ENCODE measurements at regions not wholly inside any gene's neighbourhood (a gene's known extent, or its start where the extent isn't known, plus 50 kb on each side); places are given as distances from the start of the nearest gene placed in this dataset.

DNA sequence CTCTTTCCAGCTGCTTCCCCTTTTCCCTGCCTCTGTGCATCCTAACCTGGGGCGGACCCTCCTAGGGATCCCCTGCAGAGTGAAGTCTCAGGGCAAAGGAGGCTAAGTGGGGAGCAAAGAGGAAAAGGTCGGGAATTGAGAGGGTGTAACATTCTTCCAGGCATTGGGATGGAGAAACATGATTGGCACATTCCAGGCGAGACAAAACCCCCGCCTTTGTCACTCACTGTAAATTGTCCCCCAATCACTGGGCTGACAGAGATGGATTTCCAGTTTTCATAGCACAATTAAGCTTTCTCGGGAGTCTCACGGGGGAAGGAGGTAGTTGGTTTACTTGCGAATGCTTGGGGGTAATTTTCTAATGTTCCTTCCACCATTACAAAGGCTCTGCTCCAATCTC lies 74.9 kb downstream of the MIAT start:
- no peak for FAIRE-seq

DNA sequence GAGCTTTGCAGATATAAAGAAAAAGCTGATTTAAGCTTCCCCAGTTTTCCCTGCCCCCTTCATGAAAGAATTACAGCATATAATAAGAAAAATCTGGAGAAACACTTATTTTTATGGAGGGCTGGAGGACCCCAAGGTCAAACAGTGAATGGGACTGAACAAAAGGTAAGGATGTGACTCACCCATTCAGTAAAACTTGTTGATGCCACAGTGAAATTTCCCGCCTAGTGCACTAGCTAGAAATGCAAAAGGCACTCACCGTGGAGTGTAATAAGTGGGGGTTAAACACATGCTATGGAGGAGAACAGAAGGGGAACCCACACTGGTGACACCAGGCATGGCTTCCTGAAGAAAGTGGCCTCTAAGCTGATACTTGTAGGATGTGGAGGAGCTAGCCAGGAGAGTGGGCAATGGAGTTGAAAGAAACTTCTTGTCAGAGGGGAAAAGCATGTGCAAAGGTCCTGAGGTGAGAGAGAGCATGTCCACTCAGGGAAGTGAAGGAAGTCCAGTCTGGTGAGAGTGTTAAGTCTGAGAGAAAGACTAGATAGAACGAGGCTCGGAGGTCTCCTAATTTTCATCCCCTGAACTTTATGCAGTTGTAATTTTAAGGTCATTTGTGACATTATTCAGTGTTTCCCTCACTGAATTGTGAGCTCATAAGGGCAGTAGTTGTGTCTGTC lies 77.1 kb downstream of the MIAT start:
- no peak for FAIRE-seq

DNA sequence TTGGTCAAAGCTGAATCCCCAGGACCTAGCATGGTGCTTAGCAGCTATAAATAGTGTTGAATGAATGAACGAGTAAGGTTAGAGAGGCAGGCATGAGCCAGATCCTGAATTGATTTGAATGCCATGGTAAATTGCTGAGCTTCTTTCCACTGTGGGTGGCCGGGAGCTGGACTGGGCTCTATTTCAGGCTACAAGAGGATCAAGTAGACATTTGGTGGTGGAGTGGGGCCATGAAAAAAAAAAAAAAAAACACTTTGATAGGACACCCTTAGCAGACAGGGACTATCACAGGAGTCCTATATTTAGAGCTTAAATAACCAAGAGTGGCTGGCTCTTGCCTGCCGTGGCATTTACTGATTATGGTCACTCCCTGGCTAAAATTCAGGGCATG lies 77.6 kb downstream of the MIAT start:
- no peak for FAIRE-seq

DNA sequence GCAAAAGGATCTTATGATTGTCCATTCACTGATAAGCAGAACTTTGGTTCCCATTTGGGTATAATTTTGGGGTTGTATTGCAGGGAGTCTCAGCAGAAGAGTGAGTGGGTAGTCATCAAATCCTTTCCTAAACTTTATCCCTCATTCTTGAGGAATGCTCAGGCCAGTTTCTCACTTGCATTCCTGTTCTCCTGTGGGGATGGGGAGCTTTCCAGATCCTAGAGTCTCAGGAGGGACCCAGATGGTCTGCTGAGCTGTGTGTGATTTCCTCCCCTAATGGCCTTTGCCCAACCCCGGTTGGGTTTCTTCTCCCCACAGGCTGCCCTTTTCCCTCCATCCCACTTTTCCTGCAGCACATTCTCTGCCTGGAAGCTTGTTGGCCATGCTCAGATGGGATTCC lies 79.9 kb downstream of the MIAT start:
- no peak for FAIRE-seq

DNA sequence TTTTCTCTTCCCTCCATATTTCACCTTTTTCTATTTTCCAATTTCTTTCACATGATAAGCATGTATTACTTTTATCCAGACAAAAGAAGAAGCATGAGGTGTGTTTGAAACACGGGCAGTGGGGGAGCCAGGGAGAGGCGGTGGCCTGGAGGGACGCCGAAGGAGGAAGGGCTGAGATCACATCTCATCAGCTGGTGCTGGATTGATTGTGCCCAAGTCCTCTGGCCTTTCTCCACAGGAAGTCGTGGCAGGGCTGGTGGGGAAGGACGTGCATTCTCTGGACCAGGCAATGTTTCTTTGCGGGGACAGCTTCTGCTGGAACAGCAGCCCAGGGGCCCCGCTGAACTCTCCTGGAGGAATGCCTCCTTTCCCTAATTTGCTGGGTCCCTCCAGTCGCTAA lies 82.9 kb downstream of the MIAT start:
- FAIRE-seq: no peak

DNA sequence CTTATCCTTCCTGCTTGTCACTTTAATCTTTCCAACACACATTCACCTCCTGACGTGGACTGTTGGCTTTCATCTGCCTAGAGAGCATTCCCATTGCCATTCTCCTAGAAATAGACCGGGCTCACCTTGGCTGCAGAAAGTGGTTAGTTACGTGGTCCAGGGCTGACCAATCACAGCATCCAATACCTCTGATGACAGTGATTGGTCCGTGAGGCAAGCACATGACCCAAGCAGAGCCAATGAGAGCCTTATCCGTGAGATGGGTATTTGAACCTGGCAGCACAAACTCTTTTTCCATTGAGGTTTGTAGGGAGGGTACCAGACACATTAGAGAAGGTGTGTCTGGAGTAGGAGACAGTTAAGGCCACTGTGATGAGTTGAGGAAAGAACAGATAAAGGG lies 85.8 kb downstream of the MIAT start:
- no peak for FAIRE-seq

DNA sequence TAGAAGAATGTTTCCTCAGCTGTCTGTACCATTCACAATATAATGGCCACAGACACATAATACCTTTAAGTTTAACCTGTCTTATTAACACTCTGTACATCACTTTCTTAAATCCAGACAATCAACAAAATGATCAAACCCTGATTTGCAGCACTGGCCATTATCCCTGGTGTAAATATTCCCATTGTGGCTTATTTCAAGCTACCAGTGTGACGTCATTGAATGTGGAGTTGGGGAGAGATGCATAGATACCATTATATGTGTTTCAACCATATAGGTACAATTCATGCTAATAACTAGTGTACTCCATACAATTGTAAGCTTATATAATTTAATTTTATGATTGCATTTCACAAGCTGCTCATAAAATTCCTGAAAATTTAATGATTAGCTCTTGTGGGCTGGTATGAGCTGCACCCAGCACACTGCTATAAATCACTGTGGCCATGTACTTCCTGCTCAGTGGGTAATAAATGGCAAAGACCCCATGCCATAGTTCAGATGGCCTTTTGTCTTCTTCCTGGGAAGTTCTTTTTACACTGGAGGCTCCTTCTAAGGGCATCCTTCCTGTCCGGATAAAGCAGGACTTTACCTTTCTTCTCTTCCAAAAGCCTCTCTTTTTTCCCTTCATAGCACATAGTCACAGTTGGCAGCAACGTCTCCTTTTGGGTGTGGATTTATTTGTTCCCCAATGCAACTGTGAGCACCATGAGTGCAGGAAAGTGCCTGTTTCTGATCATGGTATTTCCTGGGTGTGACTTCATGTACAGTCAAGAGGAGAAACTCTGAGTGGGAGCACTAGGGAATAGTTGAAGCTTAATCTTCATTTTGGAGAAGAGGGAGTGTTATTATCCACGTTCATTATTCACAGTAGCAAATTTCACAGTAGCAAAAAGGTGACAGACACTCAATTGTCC lies 87.8 kb downstream of the MIAT start:
- no peak for FAIRE-seq

DNA sequence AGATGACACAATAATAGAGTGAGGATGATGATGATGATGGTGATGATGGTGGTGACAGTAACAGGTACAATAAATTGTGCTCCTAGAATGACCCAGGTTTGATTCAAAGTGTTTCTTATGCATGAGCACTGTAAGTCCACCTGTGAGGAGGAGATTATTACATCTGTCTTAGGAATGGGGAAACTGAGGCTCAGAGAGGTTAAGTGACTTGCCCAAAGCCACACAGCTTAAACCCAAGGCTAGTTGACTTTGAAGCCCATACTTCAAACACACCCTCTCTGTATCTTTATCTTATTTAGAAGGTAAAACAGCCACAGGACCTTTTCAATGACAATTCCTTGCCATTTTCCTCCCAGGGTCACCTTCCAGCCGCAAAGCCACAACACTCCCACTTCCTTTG lies 88.9 kb downstream of the MIAT start:
- no peak for FAIRE-seq

DNA sequence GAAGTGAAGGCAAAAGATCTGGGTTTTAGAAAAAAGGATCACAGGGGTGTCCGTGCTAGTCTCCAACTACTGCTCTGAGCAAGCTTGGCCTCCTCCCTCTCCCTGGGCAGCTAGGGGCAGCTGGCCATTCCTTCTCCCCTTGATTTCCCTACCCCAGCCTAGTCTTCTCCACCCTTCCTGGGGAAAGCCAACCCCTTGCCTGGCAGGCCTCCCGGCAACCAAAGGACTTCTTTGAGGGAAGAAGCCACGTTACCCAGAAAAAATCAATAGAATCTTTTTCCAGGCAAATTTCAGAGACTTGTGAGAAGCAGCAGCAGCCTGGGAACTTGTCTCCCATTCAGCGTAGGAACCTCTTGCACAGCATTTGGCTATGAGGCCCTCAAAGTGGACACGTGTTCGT lies 91.5 kb downstream of the MIAT start:
- no peak for FAIRE-seq

DNA sequence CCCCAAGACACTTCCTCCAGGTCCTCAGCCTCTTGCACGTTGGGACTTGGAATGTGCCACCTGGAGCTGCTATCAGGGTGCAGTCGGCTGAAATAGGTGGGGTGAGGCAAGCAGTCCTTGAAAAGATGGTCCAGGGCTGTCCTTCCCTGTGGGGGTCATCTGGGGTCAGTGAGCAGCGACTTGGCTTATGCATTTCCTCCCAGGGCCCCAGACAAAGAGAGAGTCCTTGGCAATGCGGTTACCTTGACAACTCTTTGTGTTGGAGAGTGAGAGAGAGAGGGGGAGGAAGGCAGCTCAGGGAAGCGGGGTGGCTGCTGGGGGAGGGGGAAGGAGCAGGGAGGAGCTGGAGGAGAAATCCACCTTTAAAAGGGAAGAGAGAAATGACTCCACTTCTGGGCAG lies 93.8 kb downstream of the MIAT start:
- no peak for FAIRE-seq

DNA sequence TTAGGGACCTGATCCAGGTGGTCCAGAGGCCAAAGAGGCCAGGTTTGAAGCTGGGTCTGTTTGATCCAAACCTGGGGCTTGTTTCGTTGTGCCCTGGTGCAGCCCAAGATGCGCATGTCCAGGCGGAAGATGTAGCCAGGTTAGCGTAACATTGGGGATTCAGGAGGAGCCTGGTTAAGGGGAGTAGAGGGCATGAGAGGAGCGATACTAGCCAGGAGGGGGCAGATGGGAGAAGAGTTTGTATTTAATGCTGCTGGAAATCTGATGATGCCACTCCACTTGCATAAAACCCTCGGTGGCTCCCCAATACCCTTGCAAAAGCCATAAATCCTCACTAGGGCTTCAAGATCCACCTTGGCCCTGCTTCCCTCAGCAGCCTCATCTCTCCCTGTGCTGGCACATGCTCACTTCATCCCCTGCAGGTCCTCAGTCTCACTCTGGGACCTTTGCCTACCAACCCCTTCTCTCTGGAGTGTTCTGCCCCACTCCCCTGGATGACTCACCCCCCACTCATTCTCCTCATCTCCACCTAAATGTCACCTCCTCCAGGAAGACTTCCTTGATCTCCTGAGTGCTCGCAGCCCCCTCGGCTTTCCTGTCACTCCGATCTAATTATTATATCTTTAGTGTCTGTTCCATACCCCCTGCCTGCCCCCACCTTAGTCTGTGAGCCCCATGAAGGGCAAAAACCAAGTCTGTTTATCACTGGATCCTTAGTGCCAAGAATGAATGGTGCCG lies 95.9 kb downstream of the MIAT start:
- FAIRE-seq: no peak

DNA sequence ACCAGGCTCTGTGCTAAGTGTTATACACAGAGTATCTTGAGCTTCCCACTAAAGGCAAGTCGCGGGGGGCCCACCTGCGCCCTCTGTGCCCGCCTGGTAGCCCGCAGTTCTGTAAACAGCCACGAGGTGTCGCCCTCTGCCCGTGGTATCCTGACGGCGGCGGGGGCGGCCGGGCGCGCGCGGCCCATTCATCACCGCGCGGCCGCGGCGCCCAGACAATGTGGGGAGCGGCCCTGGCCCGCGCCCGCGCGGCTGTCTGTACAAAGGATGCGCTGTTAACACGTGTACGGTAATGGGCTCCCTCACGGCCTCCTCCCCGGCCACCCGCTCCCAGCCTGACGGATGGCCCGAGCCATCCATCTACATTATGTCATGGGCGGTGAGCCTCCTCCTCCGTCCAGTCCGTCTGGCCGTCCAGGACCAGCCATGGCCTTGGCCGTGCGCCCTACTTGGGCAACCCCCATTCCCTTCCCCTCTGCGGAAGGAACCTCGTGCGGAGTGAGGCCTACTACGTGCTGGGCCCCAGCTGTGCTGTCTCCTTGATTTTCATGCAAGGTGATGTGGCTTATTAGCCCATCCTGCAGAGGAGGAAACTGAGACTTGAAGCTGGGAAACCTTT lies 99.4 kb downstream of the MIAT start:
- no peak for FAIRE-seq

DNA sequence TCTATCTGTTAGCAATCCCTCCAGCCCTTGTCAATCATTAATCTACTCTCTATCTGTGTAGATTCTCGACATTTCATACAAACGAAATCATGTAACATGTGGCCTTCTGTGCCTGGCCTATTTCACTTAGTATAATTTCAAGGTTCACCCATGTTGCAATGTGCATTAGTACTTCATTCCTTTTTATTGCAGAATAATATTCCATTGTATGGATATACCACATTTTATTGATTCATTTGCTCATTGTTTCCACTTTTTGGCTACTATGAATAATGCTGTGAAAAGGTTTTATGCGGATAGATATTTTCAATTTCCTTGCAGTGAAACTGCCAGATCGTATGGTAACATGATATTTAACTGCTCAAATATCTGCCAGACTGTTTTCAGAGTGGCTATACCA lies 100.1 kb downstream of the MIAT start:
- no peak for FAIRE-seq

DNA sequence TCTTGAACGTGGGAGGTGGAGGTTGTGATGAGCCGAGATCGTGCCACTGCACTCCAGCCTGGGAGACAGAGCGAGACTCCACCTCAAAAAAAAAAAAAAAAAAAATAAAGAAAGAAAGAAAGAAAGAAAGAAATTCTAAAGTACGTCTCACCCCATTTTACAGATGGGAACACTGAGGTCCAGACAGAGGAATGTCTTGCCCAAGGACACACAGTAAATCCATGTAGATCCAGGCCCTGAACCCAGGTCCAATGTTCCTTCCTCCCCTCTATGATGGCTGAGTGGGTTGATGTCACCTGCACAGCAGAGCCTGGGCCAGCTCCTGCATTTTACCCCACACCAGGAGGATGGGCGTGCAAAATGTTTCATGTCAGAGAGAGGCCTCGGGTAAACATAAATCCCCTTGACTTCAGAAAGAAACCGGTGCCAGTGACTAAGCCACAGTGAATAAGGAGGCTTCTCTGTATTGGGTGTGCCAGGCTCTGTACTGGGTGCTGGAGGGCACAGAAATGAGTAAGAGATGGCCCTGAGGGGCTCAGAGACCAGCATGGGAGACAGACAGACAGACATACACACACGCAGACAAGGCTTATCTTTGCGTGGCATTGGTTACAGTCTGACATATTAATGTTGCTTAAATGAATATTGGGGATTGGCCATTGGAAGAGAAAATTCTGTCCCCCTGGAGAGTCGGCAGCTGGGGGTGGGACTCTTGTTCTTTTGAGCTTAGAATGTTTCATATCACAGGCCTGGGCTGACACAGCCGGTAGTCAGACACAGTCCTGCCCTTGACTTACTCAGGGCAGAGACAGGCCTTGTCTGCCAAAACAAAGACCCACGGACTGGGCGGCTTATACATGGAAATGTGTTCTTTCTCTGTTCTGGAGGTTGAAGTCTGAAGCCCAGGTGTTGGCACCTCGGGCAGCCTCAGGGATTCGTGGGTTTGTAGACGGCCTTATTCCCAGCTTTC lies 105.4 kb downstream of the MIAT start:
- FAIRE-seq: no peak

DNA sequence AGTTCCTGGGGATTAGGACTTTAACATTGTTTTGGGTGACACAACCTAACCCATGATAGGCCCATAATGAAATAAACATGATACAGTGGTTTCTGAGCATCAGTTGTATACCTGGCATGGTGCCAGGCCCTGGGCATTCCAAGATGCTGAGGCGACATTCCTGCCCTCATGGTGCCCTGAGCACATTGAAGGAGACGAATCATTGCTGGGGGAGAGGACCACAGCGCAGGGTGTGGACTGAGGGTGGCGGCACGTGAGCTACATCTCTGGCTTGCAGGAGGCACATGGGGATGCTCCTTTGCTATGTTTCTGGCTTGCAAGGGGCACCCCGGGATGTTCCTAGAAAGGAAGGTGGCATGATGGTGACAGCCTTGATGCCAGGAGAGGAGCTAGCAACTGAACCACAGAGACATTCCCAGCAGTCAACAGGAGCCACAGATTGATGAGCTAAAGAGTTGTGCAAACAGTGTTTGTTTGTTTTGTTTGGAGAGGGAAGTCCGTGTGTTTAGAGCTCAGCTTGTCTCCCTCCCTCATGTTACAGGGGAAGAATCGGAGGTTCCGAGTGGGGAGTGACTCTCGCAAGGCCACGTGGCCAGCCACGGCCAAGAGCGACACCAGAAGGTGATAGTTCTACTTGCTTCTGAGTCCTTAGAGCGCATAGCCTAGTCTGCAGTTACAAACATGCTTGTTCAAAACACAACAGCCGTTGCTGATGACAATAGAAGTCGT lies 106.4 kb downstream of the MIAT start:
- no peak for FAIRE-seq

DNA sequence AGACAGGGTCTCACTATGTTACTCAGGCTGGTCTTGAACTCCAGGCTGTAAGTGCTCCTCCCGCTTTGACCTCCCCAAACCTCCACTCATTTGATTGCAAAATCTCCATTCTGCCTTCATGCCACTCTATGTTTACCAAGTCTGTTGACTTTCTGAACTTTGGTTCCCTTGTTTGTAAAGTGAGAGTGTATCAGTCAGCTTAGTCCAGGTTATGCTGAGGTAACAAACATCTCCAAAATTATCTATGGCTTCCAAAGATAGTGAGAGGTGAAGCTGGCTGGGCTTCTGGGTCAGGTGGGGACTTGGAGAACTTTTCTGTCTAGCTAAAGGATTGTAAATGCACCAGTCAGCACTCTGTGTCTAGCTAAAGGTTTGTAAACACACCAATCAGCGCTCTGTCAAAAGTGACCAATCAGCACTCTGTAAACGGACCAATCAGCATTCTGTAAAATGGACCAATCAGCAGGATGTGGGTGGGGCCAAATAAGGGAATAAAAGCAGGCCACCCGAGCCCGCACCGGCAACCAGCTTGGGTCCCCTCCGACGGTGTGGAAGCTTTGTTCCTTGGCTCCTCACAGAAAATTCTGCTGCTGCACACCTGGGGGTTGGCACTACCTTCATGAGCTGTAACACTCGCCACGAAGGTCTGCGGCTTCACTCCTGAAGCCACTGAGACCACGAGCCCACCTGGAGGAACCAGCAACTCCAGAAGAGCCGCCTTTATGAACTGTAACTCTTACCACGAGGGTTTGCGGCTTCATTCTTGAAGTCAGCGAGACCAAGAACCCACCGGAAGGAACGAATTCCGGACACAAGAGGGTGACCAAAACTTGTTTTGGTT lies 109.3 kb downstream of the MIAT start:
- FAIRE-seq: no peak

DNA sequence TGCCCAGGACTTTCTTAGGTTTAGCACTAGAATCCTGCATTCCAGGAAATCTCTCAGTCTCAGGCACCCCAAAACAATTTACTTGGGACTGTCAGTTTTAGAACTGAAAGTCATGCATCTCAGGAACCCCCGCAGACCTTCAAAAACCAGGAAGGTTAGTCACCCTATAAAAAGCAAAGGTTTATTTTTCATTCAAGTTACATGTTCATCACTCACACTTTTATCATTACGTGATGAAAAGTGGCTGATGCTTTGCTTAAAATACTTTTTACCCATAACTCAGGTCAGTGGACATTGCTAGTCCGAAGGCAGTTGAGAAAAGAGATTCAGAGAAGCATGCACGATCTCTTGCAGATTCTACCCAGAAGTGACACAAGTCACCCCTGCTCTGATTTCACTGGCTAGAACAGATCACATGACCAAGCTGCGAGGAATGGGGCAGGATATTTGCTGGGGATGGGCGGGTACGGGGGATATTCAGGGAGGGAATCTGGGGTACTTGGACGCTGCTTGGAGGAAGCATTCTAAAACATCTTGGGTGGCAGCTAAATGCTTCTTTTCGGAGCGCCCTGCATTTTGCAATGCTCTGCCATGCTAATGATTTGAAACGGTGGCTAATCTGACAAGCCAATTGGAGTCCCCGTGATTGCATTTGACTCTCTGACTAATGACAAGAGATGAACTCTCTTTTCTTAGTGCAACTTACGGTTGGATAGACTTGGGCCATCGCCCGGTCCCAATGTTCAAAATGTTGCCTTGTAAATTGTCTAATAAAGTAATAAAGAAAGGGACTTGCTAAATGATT lies 110.2 kb downstream of the MIAT start:
- FAIRE-seq: no peak

DNA sequence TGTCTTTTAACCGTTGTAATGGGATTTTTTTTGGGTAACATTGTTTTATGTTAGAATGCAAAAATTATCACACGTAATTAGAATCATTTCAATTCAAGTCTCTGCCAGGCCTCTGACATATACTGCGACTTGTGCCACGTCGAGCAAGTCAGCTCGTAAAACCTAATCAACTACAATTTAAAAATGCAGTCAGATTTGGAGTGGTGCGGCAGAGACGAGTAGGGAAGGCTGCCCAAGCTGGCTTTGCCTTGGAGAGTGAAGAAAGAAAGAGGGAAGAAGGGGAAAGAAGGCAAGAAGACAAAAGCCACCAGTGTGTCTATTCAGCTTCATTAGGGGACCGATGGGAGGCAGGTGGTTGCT lies 110.7 kb downstream of the MIAT start:
- FAIRE-seq: no peak

DNA sequence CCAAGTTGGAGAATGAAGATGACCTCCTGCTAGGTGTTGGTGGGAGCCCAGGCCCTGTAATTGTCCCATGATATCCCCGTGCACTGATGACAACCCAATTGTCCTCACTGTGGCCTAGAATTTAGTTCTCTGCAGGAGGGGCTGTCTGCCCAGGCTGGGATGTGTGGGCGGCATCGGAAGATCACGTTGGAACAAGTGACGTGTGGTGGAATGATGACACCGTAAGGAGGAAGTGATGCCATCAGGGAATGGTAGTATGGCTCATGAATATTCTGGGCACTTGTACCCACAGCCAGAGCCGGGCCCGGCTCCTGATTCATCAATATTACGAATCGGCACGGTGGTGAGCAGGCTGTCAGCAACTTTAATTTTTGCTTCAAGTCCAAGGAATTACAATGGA lies 111.6 kb downstream of the MIAT start:
- no peak for FAIRE-seq

DNA sequence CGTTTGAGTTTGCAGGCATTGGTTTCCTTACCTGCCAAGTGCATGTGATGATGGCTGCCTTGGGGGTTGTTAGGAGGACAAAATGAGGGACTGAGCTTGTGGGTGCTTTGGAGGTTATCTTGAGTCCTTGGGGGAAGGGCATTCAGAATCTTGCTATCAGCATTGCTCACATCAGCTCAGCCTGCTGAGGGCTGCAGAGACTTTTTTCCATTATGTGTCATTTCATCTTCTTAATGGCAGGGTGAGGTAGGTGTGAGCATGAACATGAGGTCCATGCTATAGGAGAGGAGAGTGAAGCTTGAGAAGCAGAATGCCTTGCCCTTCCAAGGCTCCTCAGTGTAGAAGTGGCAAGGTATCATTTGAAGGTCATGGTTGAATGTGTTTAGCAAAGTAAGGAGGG lies 112.3 kb downstream of the MIAT start:
- no peak for FAIRE-seq
